Mucosa of descending colon (tissue), 3 donors: ENCODE measurements at regions not wholly inside any gene's neighbourhood (a gene's known extent, or its start where the extent isn't known, plus 50 kb on each side); places are given as distances from the start of the nearest gene placed in this dataset.

Experiments used
- ATAC-seq: fragments of 200-7000 bp; cut with Tn5 transposase; one replicate; pipeline ENCODE4 v1.9.1; 2020; ENCODE audit warnings: mild to moderate bottlenecking, moderate library complexity
- DNase-seq, 3 donors: peaks; one replicate each; pipeline ENCODE4 v3.0.0-alpha.2; 2020
- H3K36me3 ChIP-seq: fragments of 200-600 bp; one replicate; pipeline ENCODE4 v1.8.0; 2021; ENCODE audit warnings: low read depth, mild to moderate bottlenecking
- H3K4me1 ChIP-seq: fragments of 200-600 bp; one replicate; pipeline ENCODE4 v1.8.0; 2021; ENCODE audit warnings: low read depth, mild to moderate bottlenecking
- H3K4me3 ChIP-seq: fragments of 200-600 bp; one replicate; pipeline ENCODE4 v1.8.0; 2021; ENCODE audit warnings: mild to moderate bottlenecking
- H3K9me3 ChIP-seq: fragments of 200-600 bp; one replicate; pipeline ENCODE4 v1.8.0; 2021; ENCODE audit warnings: mild to moderate bottlenecking
- CTCF ChIP-seq: fragments of 200-600 bp; IDR thresholded peaks from one replicate; pipeline ENCODE4 v1.8.0; 2022; ENCODE audit warnings: antibody characterized with exemption, mild to moderate bottlenecking
- intact Hi-C, 2 donors: fragments of 100-400 bp; cut with DNase I in 1 of 2; cut with micrococcal nuclease in 1 of 2; formaldehyde crosslinking; loops; one replicate each; pipeline versions ENCODE4 v1.11.0 to v1.11.1; 2022; cut with DNase I, micrococcal nuclease
- donor health status: DM: no; HTN: no; CAD: no; lungs with moderate emphysema.
- donor health status: DM: no; HTN: no; CAD: no.
- donor health status: DM: no; HTN: yes; CAD: no.

- Histone ChIP-seq H3K4me3 (no peak overlapping the region), H3K36me3 (no peaks in the 10 kb centered on the region), H3K4me1 (no peaks in the 10 kb centered on the region), H3K9me3 (no peaks in the 10 kb centered on the region)
- ATAC-seq (no peak), DNase-seq (no peak)
- intact Hi-C loops: no loop called here
- TF ChIP-seq CTCF: no peak
Observed at GRCh38 chr5:176730815-176731475, 79.4 kb upstream of the UNC5A start.

- no peak for TF ChIP-seq CTCF
- Histone ChIP-seq H3K36me3 (no peaks in the 10 kb centered on the region), H3K4me3 (no peak overlapping the region), H3K4me1 (no peaks in the 10 kb centered on the region), H3K9me3 (no peaks in the 10 kb centered on the region)
- peak in 1 of 3 donors; percentile 7 for DNase-seq
- ATAC-seq: no peak
- intact Hi-C loops: no loop called here
Observed at GRCh38 chr5:176731506-176732160, 78.7 kb upstream of the UNC5A start.

- Histone ChIP-seq H3K36me3 (no peaks in the 10 kb centered on the region), H3K4me3 (no peak overlapping the region), H3K9me3 (no peaks in the 10 kb centered on the region), H3K4me1 (no peaks in the 10 kb centered on the region)
- ATAC-seq: no peak
- peak in 1 of 3 donors; percentile 13 for DNase-seq
- intact Hi-C loops: no loop called here
- no peak for TF ChIP-seq CTCF
Observed at GRCh38 chr5:176732306-176732705, 78.1 kb upstream of the UNC5A start.

GRCh38 chr5:176732736-176733405 is 77.5 kb upstream of the UNC5A start:
- ATAC-seq: no peak
- Histone ChIP-seq H3K4me3 (no peak overlapping the region), H3K9me3 (no peaks in the 10 kb centered on the region), H3K4me1 (no peaks in the 10 kb centered on the region), H3K36me3 (no peaks in the 10 kb centered on the region)
- TF ChIP-seq CTCF: no peak
- intact Hi-C loops: no loop called here
- peak in 1 of 3 donors; percentile 2 for DNase-seq

- no peak for TF ChIP-seq CTCF
- Histone ChIP-seq H3K4me1 (no peaks in the 10 kb centered on the region), H3K36me3 (no peaks in the 10 kb centered on the region), H3K9me3 (no peaks in the 10 kb centered on the region), H3K4me3 (no peak overlapping the region)
- intact Hi-C loops: no loop called here
- ATAC-seq: no peak
- peak in 1 of 3 donors; percentile 12 for DNase-seq
Observed at GRCh38 chr5:176733406-176734262, 76.7 kb upstream of the UNC5A start.
